Ascending aorta (tissue), 2 donors: ENCODE measurements at regions not wholly inside any gene's neighbourhood (a gene's known extent, or its start where the extent isn't known, plus 50 kb on each side); places are given as distances from the start of the nearest gene placed in this dataset.

Source experiments
- DNase-seq, 2 donors: peaks; one replicate each; pipeline ENCODE4 v3.0.0-alpha.2; 2019; ENCODE audit warnings: low spot score in 2 of 2
- H3K27ac ChIP-seq, 2 donors: fragments of 200-600 bp; sonication (generic); one replicate each; pipeline ENCODE4 v1.5.1; 2016 to 2017; ENCODE audit warnings: mild to moderate bottlenecking in 1 of 2
- H3K27me3 ChIP-seq: fragments of 200-600 bp; sonication (generic); one replicate; pipeline ENCODE4 v1.5.1; 2017
- H3K36me3 ChIP-seq, 2 donors: fragments of 200-600 bp; sonication (generic); one replicate each; pipeline ENCODE4 v1.5.1; 2016
- H3K4me1 ChIP-seq, 2 donors: fragments of 200-600 bp; sonication (generic); one replicate each; pipeline ENCODE4 v1.5.1; 2016 to 2017; ENCODE audit warnings: mild to moderate bottlenecking in 1 of 2
- H3K4me3 ChIP-seq, 2 donors: fragments of 200-600 bp; sonication (generic); one replicate each; pipeline ENCODE4 v1.5.1; 2016 to 2017; ENCODE audit warnings: mild to moderate bottlenecking in 1 of 2
- H3K9me3 ChIP-seq, 2 donors: fragments of 200-600 bp; sonication (generic); one replicate each; pipeline ENCODE4 v1.5.1; 2016
- CTCF ChIP-seq, 3 experiments: fragments of 200-600 bp in 2 of 3; fragments of 450-650 bp in 1 of 3; sonication (generic) in 2 of 3; IDR thresholded peaks; one replicate each; pipeline ENCODE4 v1.5.1; 2016 to 2019; ENCODE audit warnings: antibody characterized with exemption in 3 of 3, mild to moderate bottlenecking in 1 of 3, moderate library complexity in 1 of 3
- intact Hi-C: fragments of 100-400 bp; cut with DNase I; formaldehyde crosslinking; loops from one replicate; pipeline ENCODE4 v1.15.1; 2023

GRCh38 chr2:58968885-58969284 lies 727.8 kb upstream of the FANCL start:
- Histone ChIP-seq H3K36me3 (no peaks in the 10 kb centered on the region), H3K27me3 (no peaks in the 10 kb centered on the region), H3K4me1 (no peaks in the 10 kb centered on the region), H3K4me3 (no peak overlapping the region), H3K9me3 (no peaks in the 10 kb centered on the region), H3K27ac (no peak overlapping the region)
- intact Hi-C loops, result no loop called here
- no peak for DNase-seq
- TF ChIP-seq CTCF (IDR thresholded peaks at IDR 0.05), result no peak

GRCh38 chr2:58967736-58968135 lies 726.6 kb upstream of the FANCL start:
- Histone ChIP-seq H3K4me3 (no peak overlapping the region), H3K9me3 (no peaks in the 10 kb centered on the region), H3K36me3 (no peaks in the 10 kb centered on the region), H3K27ac (no peak overlapping the region), H3K27me3 (no peaks in the 10 kb centered on the region), H3K4me1 (no peaks in the 10 kb centered on the region)
- no peak for DNase-seq
- no peak for TF ChIP-seq CTCF (IDR thresholded peaks at IDR 0.05)
- intact Hi-C loops, result no loop called here

GRCh38 chr2:58965602-58966001 lies 724.5 kb upstream of the FANCL start:
- Histone ChIP-seq H3K27me3 (no peaks in the 10 kb centered on the region), H3K4me3 (no peak overlapping the region), H3K36me3 (no peaks in the 10 kb centered on the region), H3K27ac (no peak overlapping the region), H3K4me1 (no peaks in the 10 kb centered on the region), H3K9me3 (no peaks in the 10 kb centered on the region)
- no peak for DNase-seq
- intact Hi-C loops, result no loop called here
- TF ChIP-seq CTCF (IDR thresholded peaks at IDR 0.05), result no peak

DNA sequence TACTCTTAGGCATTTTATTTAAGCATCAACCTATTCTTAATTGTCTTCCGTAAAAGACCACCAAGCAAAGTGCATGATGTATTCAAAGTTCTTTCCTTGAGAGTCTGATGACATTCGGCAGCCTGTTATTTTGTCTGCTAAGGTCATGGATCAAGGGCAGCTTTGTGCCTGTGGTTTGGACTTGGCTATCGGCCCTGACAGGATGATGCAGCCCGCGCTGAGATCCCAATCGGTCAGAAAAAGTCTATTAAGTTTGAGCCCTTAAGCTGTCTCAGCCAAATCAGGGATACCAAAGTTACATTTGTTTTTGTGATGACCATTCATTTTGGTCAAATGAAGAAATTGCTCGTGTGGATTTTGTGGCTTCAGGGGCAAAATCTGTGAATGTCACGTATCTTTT lies 718.9 kb upstream of the FANCL start:
- DNase-seq, result no peak
- Histone ChIP-seq H3K36me3 (no peaks in the 10 kb centered on the region), H3K4me3 (no peak overlapping the region), H3K27me3 (no peaks in the 10 kb centered on the region), H3K9me3 (no peaks in the 10 kb centered on the region), H3K27ac (no peak overlapping the region), H3K4me1 (no peaks in the 10 kb centered on the region)
- no peak for TF ChIP-seq CTCF (IDR thresholded peaks at IDR 0.05)
- intact Hi-C loops, result no loop called here

GRCh38 chr2:58957188-58957840 lies 716.2 kb upstream of the FANCL start:
- H3K27ac ChIP-seq, result no peak overlapping the region
- intact Hi-C loops, result no loop called here
- TF ChIP-seq CTCF (IDR thresholded peaks at IDR 0.05), result no peak
- H3K4me3 ChIP-seq, result no peak overlapping the region
- H3K36me3 ChIP-seq, result no peaks in the 10 kb centered on the region
- no peaks in the 10 kb centered on the region for H3K4me1 ChIP-seq
- DNase-seq, result no peak
- no peaks in the 10 kb centered on the region for H3K27me3 ChIP-seq
- H3K9me3 ChIP-seq, result no peaks in the 10 kb centered on the region

- no peaks in the 10 kb centered on the region for H3K27me3 ChIP-seq
- H3K9me3 ChIP-seq, result no peaks in the 10 kb centered on the region
- no peak for DNase-seq
- no peak overlapping the region for H3K27ac ChIP-seq
- TF ChIP-seq CTCF (IDR thresholded peaks at IDR 0.05), result no peak
- no peaks in the 10 kb centered on the region for H3K4me1 ChIP-seq
- intact Hi-C loops, result no loop called here
- no peaks in the 10 kb centered on the region for H3K36me3 ChIP-seq
- H3K4me3 ChIP-seq, result no peak overlapping the region
Observed at GRCh38 chr2:58954880-58955385, 713.8 kb upstream of the FANCL start.
